Kidney (tissue), 13 donors: ENCODE measurements at regions not wholly inside any gene's neighbourhood (a gene's known extent, or its start where the extent isn't known, plus 50 kb on each side); places are given as distances from the start of the nearest gene placed in this dataset.

ENCODE experiments used
- DNase-seq, 5 donors: peaks; one replicate each; pipeline ENCODE4 v3.0.0-alpha.2; 2013 to 2020
- FAIRE-seq: peaks from 2 replicates; lab custom pipeline; 2012; peaks lifted over from hg19 to GRCh38; lab: Jason Lieb, UNC
- H3K27ac ChIP-seq, 2 donors: one replicate each; pipeline ENCODE4 v1.7.0; 2013; ENCODE audit warnings: low read depth in 2 of 2, low read length in 2 of 2, inconsistent platforms in 1 of 2
- H3K27me3 ChIP-seq: one replicate; pipeline ENCODE4 v1.7.1; 2013; ENCODE audit warnings: low read length, inconsistent platforms; ENCODE audit not compliant: control insufficient read depth, insufficient read depth
- H3K36me3 ChIP-seq, 3 donors: one replicate each; pipeline versions ENCODE4 v1.7.0 to v1.7.1; 2013; ENCODE audit warnings: low read length in 3 of 3, control low read depth in 1 of 3, inconsistent platforms in 1 of 3; ENCODE audit not compliant: insufficient read depth in 3 of 3, control insufficient read depth in 2 of 3
- H3K4me1 ChIP-seq, 3 donors: one replicate each; pipeline versions ENCODE4 v1.7.0 to v1.7.1; 2013; ENCODE audit warnings: low read length in 3 of 3, inconsistent platforms in 1 of 3, low read depth in 1 of 3; ENCODE audit not compliant: control insufficient read depth in 2 of 3, insufficient read depth in 2 of 3
- H3K4me3 ChIP-seq, 3 donors: one replicate each; pipeline versions ENCODE4 v1.7.0 to v1.8.1; 2013; ENCODE audit warnings: low read length in 3 of 3, control low read depth in 1 of 3, inconsistent platforms in 1 of 3
- H3K9ac ChIP-seq, 3 donors: one replicate each; pipeline versions ENCODE4 v1.7.0 to v1.7.1; 2013; ENCODE audit warnings: low read length in 3 of 3, control low read depth in 1 of 3, inconsistent platforms in 1 of 3
- H3K9me3 ChIP-seq, 3 donors: one replicate each; pipeline versions ENCODE4 v1.7.0 to v1.7.1; 2013; ENCODE audit warnings: low read length in 3 of 3, control low read depth in 1 of 3, inconsistent platforms in 1 of 3; ENCODE audit not compliant: control insufficient read depth in 2 of 3, insufficient read depth in 1 of 3
- intact Hi-C: fragments of 100-400 bp; cut with DNase I; formaldehyde crosslinking; loops from one replicate; pipeline ENCODE4 v1.11.1; 2022
- TF ChIP-seq, protein P1 (sequence below): IDR thresholded peaks from 3 replicates; pipeline ENCODE4 v1.5.1; 2012; ENCODE audit warnings: mild to moderate bottlenecking, moderate library complexity, borderline replicate concordance; ENCODE audit not compliant: insufficient read depth; ENCODE audit errors: extremely low read depth
- donor health status: control.
- donor health status: control.
- donor health status: control.
- donor health status: control.
- donor health status: control.
- donor health status: DM: yes; HTN: yes; CAD: no.
- donor health status: Normal renal cell carcinoma (clear cell type).

DNA sequence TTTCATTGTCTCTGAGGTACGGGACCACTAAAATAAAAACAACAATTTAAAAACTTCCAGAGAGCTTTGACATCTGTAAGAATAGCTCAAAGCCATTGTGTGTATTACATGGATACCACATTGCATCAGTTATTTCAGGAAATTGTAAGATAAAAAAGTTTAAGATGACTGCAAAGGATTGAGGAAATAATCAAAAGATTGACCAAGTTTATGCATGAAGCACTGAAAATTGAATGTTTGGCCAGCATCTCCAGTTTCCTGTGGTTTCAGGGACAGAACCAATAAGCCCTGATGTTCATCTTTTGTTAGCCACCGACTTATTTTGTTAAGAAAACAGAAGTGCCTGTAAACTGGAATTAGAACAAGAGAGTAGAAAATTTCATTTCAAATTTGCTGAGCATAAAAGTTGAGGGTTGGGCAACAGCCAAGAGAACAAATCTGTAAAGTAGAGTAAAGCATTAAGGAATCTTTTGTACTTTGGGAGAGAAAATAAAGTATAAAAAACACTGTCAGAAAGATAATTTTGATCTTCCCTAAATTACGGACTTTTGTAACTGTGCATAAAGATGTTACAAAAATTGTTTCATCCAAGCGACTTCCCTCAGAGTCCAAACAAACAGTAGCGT lies 211.5 kb upstream of the P2RY1 start:
- no peaks in the 10 kb centered on the region for H3K4me1 ChIP-seq
- no peak overlapping the region for H3K4me3 ChIP-seq
- DNase-seq (no peak), FAIRE-seq (no peak)
- no peaks in the 10 kb centered on the region for H3K36me3 ChIP-seq
- no peak overlapping the region for H3K9ac ChIP-seq
- H3K27me3 ChIP-seq, result no peaks in the 10 kb centered on the region
- TF ChIP-seq, protein P1, sequence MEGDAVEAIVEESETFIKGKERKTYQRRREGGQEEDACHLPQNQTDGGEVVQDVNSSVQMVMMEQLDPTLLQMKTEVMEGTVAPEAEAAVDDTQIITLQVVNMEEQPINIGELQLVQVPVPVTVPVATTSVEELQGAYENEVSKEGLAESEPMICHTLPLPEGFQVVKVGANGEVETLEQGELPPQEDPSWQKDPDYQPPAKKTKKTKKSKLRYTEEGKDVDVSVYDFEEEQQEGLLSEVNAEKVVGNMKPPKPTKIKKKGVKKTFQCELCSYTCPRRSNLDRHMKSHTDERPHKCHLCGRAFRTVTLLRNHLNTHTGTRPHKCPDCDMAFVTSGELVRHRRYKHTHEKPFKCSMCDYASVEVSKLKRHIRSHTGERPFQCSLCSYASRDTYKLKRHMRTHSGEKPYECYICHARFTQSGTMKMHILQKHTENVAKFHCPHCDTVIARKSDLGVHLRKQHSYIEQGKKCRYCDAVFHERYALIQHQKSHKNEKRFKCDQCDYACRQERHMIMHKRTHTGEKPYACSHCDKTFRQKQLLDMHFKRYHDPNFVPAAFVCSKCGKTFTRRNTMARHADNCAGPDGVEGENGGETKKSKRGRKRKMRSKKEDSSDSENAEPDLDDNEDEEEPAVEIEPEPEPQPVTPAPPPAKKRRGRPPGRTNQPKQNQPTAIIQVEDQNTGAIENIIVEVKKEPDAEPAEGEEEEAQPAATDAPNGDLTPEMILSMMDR, result no peak
- intact Hi-C loops, result no loop called here
- H3K9me3 ChIP-seq, result no peaks in the 10 kb centered on the region
- no peak overlapping the region for H3K27ac ChIP-seq

DNA sequence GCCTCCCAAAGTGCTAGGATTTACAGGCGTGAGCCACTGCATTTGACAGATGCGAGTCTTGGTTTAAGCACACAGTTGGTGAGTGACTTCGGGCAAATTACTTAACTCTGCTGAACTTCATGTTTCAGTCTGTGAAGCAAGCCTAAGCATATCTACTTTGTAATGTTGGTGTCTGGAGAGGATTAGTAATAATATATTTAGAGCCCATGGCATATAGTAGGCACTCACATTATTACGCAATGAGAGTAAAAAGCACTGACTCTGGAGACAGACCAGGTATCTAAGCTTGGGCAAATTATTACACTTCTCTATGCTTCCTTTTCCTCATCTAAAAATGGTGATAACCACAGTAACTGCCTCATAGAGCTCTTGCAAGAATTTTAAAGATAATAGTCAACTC lies 208.7 kb upstream of the P2RY1 start:
- no peak for DNase-seq
- FAIRE-seq, result no peak
- intact Hi-C loops, result no loop called here
- TF ChIP-seq, protein P1, result no peak
- Histone ChIP-seq H3K4me1 (no peaks in the 10 kb centered on the region), H3K9ac (no peak overlapping the region), H3K27me3 (no peaks in the 10 kb centered on the region), H3K27ac (no peak overlapping the region), H3K9me3 (peaks cover 0 to 2% (median 0%) of the 10 kb centered on the region in 3 donors), H3K4me3 (no peak overlapping the region), H3K36me3 (no peaks in the 10 kb centered on the region)

DNA sequence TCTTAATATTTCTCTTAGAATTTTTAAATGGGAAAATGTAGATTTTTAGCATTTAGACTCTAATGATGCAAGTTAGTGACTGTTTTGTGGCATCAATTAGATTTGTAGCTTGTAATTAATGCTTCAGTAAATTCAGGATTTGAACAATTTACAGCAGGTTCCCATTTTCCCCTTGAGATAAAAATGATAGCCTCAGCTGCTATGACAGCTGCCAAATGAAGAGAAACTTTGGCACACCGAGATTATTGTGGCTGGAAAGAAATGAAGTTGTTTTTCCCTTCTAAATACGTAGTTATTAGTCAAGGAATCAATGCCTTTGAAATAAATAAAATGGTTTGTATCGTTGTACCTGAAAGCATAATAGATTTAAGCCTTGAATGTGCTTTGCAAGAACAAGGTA lies 206.4 kb upstream of the P2RY1 start:
- TF ChIP-seq, protein P1, result no peak
- Histone ChIP-seq H3K4me3 (no peak overlapping the region), H3K9me3 (peaks cover 0 to 2% (median 0%) of the 10 kb centered on the region in 3 donors), H3K9ac (no peak overlapping the region), H3K36me3 (no peaks in the 10 kb centered on the region), H3K4me1 (no peaks in the 10 kb centered on the region), H3K27ac (no peak overlapping the region), H3K27me3 (no peaks in the 10 kb centered on the region)
- no peak for FAIRE-seq
- intact Hi-C loops, result no loop called here
- DNase-seq, result no peak
